ENCODE measurements at regions not wholly inside any gene's neighbourhood (a gene's known extent, or its start where the extent isn't known, plus 50 kb on each side); places are given as distances from the start of the nearest gene placed in this dataset.
A peak's percentile ranks its signal among the peaks of the same experiment; 100 is the strongest.

- DNase-seq: no peak
- Histone ChIP-seq H3K4me3 (no peak overlapping the region), H3K27ac (no peak overlapping the region), H3K36me3 (no peaks in the 10 kb centered on the region), H3K4me1 (no peaks in the 10 kb centered on the region), H3K9me3 (no peaks in the 10 kb centered on the region), H3K27me3 (no peaks in the 10 kb centered on the region)
- TF ChIP-seq CTCF (IDR thresholded peaks at IDR 0.05) (no peak), POLR2A (IDR thresholded peaks at IDR 0.05) (no peak)
Observed at GRCh38 chr3:73739791-73740453, 115.2 kb upstream of the PDZRN3 start.

GRCh38 chr3:73738711-73739110 is 114.0 kb upstream of the PDZRN3 start:
- Histone ChIP-seq H3K27ac (no peak overlapping the region), H3K4me3 (no peak overlapping the region), H3K27me3 (no peaks in the 10 kb centered on the region), H3K4me1 (no peaks in the 10 kb centered on the region), H3K36me3 (no peaks in the 10 kb centered on the region), H3K9me3 (no peaks in the 10 kb centered on the region)
- TF ChIP-seq CTCF (IDR thresholded peaks at IDR 0.05): no peak
- no peak for TF ChIP-seq POLR2A (IDR thresholded peaks at IDR 0.05)
- DNase-seq: no peak

- Histone ChIP-seq H3K9me3 (no peaks in the 10 kb centered on the region), H3K27me3 (no peaks in the 10 kb centered on the region), H3K4me3 (no peak overlapping the region), H3K27ac (no peak overlapping the region), H3K4me1 (no peaks in the 10 kb centered on the region), H3K36me3 (no peaks in the 10 kb centered on the region)
- TF ChIP-seq CTCF (IDR thresholded peaks at IDR 0.05) (no peak), POLR2A (IDR thresholded peaks at IDR 0.05) (no peak)
- DNase-seq: no peak
Observed at GRCh38 chr3:73734211-73735089, 109.7 kb upstream of the PDZRN3 start.

- Histone ChIP-seq H3K9me3 (no peaks in the 10 kb centered on the region), H3K4me1 (no peaks in the 10 kb centered on the region), H3K36me3 (no peaks in the 10 kb centered on the region), H3K27ac (no peak overlapping the region), H3K4me3 (no peak overlapping the region), H3K27me3 (no peaks in the 10 kb centered on the region)
- no peak for DNase-seq
- no peak for TF ChIP-seq POLR2A (IDR thresholded peaks at IDR 0.05)
- no peak for TF ChIP-seq CTCF (IDR thresholded peaks at IDR 0.05)
Observed at GRCh38 chr3:73733746-73734145, 109.0 kb upstream of the PDZRN3 start.

GRCh38 chr3:73729969-73730440 is 105.3 kb upstream of the PDZRN3 start:
- no peaks in the 10 kb centered on the region for H3K9me3 ChIP-seq
- no peak overlapping the region for H3K27ac ChIP-seq
- TF ChIP-seq CTCF (IDR thresholded peaks at IDR 0.05) (no peak), POLR2A (IDR thresholded peaks at IDR 0.05) (no peak)
- H3K27me3 ChIP-seq: no peaks in the 10 kb centered on the region
- H3K4me3 ChIP-seq: no peak overlapping the region
- no peaks in the 10 kb centered on the region for H3K36me3 ChIP-seq
- peak in 1 of 3 donors; percentile 46 for DNase-seq
- H3K4me1 ChIP-seq: peaks cover 0 to 14% (median 0%) of the 10 kb centered on the region in 4 donors

Data from Peyer's patch (tissue), 4 donors.